HL-60 (cell line): ENCODE measurements at regions not wholly inside any gene's neighbourhood (a gene's known extent, or its start where the extent isn't known, plus 50 kb on each side); places are given as distances from the start of the nearest gene placed in this dataset.

Experiments
- DNase-seq, 2 experiments: peaks; one replicate each; pipeline ENCODE4 v3.0.0-alpha.2; 2010 to 2020; ENCODE audit warnings: low read depth in 1 of 2, low spot score in 1 of 2
- H3K27ac ChIP-seq: fragments of 250-450 bp; sonication (Bioruptor Pico); replicated peaks from 2 replicates; pipeline ENCODE4 v1.5.1; 2020; ENCODE audit warnings: mild to moderate bottlenecking, moderate library complexity
- H3K27me3 ChIP-seq: fragments of 250-450 bp; sonication (Bioruptor Pico); 2 replicates; pipeline ENCODE4 v1.5.1; 2021; ENCODE audit warnings: mild to moderate bottlenecking, moderate library complexity; ENCODE audit not compliant: insufficient read depth, poor library complexity, severe bottlenecking
- H3K4me3 ChIP-seq: replicated peaks from 2 replicates; pipeline ENCODE4 v1.5.1; 2011; ENCODE audit warnings: mild to moderate bottlenecking, control low read depth, low read length; ENCODE audit not compliant: insufficient read depth
- GABPA ChIP-seq: IDR thresholded peaks from 2 replicates; pipeline ENCODE4 v1.6.1; 2012; ENCODE audit warnings: low read depth
- POLR2AphosphoS5 ChIP-seq: IDR thresholded peaks from 2 replicates; pipeline ENCODE4 v1.6.1; 2012; ENCODE audit warnings: low read depth
- SPI1 ChIP-seq: IDR thresholded peaks from 2 replicates; pipeline ENCODE4 v1.6.1; 2012; ENCODE audit warnings: low read depth, mild to moderate bottlenecking, borderline replicate concordance
- TF ChIP-seq, protein P1 (sequence below): IDR thresholded peaks from 2 replicates; pipeline ENCODE4 v1.6.1; 2012; ENCODE audit warnings: low read depth; ENCODE audit not compliant: insufficient replicate concordance
- TF ChIP-seq, protein P2 (sequence below): IDR thresholded peaks from one replicate; pipeline ENCODE4 v1.5.1; 2011; ENCODE audit warnings: low read length, control low read depth, inconsistent platforms; ENCODE audit not compliant: insufficient read depth

DNA sequence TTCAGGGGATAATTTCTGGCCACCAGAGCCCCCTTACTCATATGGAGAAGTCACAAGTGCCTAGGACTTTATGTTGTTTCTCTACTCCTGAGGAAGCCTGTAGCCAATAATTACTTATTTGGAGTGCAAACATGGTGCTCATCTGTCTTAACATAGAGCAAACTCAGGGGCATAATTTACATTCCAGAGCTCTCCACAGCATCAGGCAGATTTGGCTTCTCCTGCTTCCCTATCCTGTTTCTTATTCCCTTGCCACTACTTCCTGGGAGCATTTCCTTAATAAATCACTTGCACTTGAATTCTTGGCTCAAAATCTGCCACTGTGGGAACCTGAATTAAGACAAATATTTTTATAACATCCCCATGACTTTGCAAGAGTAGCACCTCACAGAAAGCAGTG is 960.9 kb downstream of the SOCS6 start:
- Histone ChIP-seq H3K27me3 (no peaks in the 10 kb centered on the region), H3K4me3 (no peak overlapping the region), H3K27ac (no peak overlapping the region)
- DNase-seq: no peak
- no peak for TF ChIP-seq SPI1
- TF ChIP-seq GABPA: no peak
- TF ChIP-seq, protein P1, sequence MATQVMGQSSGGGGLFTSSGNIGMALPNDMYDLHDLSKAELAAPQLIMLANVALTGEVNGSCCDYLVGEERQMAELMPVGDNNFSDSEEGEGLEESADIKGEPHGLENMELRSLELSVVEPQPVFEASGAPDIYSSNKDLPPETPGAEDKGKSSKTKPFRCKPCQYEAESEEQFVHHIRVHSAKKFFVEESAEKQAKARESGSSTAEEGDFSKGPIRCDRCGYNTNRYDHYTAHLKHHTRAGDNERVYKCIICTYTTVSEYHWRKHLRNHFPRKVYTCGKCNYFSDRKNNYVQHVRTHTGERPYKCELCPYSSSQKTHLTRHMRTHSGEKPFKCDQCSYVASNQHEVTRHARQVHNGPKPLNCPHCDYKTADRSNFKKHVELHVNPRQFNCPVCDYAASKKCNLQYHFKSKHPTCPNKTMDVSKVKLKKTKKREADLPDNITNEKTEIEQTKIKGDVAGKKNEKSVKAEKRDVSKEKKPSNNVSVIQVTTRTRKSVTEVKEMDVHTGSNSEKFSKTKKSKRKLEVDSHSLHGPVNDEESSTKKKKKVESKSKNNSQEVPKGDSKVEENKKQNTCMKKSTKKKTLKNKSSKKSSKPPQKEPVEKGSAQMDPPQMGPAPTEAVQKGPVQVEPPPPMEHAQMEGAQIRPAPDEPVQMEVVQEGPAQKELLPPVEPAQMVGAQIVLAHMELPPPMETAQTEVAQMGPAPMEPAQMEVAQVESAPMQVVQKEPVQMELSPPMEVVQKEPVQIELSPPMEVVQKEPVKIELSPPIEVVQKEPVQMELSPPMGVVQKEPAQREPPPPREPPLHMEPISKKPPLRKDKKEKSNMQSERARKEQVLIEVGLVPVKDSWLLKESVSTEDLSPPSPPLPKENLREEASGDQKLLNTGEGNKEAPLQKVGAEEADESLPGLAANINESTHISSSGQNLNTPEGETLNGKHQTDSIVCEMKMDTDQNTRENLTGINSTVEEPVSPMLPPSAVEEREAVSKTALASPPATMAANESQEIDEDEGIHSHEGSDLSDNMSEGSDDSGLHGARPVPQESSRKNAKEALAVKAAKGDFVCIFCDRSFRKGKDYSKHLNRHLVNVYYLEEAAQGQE: no peak
- TF ChIP-seq, protein P2, sequence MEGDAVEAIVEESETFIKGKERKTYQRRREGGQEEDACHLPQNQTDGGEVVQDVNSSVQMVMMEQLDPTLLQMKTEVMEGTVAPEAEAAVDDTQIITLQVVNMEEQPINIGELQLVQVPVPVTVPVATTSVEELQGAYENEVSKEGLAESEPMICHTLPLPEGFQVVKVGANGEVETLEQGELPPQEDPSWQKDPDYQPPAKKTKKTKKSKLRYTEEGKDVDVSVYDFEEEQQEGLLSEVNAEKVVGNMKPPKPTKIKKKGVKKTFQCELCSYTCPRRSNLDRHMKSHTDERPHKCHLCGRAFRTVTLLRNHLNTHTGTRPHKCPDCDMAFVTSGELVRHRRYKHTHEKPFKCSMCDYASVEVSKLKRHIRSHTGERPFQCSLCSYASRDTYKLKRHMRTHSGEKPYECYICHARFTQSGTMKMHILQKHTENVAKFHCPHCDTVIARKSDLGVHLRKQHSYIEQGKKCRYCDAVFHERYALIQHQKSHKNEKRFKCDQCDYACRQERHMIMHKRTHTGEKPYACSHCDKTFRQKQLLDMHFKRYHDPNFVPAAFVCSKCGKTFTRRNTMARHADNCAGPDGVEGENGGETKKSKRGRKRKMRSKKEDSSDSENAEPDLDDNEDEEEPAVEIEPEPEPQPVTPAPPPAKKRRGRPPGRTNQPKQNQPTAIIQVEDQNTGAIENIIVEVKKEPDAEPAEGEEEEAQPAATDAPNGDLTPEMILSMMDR: no peak
- no peak for TF ChIP-seq POLR2AphosphoS5

DNA sequence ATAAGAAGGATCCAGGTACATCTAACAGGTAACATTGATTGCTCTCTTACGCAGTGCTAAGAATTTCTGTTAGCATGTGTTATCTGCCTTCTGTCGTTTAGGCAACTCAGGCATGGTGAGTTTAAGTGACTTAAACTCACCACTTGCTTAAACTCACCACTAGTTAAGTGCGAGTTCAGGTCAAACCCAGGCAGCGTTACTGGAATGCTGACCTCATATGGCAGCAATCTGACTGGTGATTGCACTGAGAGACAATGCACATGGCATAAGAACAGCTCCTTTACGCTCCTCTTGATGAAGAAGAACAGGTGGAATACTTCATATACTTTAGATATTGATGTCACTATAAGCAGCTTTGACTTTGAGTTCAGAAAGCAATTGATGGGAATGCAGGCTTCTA is 954.1 kb downstream of the SOCS6 start:
- Histone ChIP-seq H3K4me3 (no peak overlapping the region), H3K27me3 (no peaks in the 10 kb centered on the region), H3K27ac (no peak overlapping the region)
- no peak for DNase-seq
- TF ChIP-seq SPI1: no peak
- no peak for TF ChIP-seq GABPA
- TF ChIP-seq, protein P2: no peak
- TF ChIP-seq, protein P1: no peak
- no peak for TF ChIP-seq POLR2AphosphoS5

DNA sequence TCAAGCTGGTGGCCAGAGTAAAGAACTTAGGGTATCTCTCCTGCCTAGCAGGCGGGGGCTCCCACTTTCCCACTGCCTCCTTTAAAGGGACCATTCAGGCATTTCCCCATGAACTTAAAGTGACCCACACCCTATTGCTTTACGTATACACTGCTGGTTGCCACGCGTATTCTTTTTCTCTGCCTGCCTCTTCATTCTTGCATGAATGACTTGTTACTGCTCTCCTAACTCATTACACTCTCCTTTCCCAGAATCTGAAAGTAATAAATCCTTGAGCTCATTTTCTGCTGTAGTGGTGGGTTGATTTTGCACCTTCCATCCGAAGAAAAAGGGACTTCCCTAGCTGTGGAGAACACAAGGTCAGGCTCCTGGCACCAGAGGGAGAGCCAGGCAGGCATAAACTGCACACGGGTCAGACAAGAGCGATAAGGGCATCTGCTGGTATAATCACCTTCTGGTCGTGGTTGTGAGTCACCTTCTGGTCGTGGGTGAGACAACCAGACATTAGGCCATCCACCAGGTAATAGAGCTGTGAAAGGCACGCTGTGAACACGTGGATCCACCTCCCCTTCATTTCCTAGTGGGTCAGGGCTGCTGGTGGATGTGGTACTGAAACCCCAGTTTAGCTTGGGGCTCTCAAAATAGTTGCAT is 950.3 kb downstream of the SOCS6 start:
- H3K27me3 ChIP-seq: no peaks in the 10 kb centered on the region
- H3K27ac ChIP-seq: no peak overlapping the region
- no peak for TF ChIP-seq POLR2AphosphoS5
- no peak for TF ChIP-seq GABPA
- TF ChIP-seq, protein P2: no peak
- TF ChIP-seq, protein P1: no peak
- no peak for TF ChIP-seq SPI1
- H3K4me3 ChIP-seq: no peak overlapping the region
- DNase-seq: no peak
